ENCODE measurements at regions not wholly inside any gene's neighbourhood (a gene's known extent, or its start where the extent isn't known, plus 50 kb on each side); places are given as distances from the start of the nearest gene placed in this dataset.

- DNase-seq (ENCODE audit: low read depth, low spot score), result no peak
These were observed 214.0 kb upstream of the B3GAT1 start for GRCh38 chr11:134626032-134626431.

- no peak for DNase-seq (ENCODE audit: low read depth, low spot score)
These were observed 213.6 kb upstream of the B3GAT1 start for GRCh38 chr11:134625631-134626030.

DNA sequence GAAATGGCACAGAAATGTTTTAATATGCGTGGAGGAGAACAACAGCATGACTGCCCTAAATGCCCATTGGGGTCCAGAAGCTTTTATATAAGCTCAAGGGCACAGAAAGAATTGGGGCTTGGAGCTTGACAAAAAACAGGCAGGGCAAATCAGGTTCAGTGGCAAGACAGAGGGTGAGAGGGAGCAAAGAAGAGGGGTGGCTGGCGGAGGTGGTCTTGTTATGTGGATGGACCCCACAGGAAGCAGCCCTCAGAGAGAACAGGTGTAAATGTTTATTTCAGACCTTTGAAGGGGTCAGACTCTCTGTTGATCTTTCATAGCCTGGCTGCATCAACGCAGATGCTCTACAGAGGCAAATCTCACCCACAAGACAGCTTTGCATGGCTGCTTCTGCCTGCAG is 213.1 kb upstream of the B3GAT1 start:
- DNase-seq (ENCODE audit: low read depth, low spot score), result no peak

DNA sequence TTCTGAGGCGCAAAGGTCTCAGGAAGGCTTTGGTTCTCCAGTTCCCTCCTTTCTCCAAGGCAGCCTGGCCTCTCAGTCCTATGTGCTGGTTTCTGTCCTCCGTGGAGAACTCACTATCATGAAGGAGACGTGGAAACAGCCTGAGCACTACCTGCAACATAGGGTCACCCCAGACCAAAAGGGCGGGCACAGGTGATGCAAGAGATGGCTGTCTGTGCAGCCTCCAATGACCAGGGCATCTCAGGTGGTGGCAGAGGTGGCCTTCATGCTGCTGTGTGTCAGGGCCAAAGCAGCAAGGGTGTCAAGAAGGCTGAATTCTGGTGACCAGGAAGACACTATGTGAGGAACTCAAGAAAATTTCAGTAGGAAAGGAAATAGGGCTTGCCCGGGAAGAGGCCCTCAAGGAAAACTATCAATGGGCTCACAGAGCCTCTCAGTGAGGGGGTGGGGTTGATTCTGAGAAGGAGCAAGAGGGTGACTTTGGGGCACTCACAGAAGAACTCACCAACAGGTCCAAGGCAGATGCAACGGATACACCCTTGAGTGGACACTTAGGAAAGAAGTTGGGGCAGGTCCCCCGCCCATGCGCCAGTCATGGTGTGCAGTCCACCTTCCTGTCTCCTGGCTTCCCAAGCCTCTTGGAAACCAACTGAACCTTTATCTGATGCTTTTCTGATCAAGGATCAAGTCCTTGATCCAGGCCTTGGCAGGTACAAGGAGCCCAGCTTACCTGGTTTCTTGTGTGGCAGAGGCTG is 212.3 kb upstream of the B3GAT1 start:
- DNase-seq (ENCODE audit: low read depth, low spot score), result no peak

DNA sequence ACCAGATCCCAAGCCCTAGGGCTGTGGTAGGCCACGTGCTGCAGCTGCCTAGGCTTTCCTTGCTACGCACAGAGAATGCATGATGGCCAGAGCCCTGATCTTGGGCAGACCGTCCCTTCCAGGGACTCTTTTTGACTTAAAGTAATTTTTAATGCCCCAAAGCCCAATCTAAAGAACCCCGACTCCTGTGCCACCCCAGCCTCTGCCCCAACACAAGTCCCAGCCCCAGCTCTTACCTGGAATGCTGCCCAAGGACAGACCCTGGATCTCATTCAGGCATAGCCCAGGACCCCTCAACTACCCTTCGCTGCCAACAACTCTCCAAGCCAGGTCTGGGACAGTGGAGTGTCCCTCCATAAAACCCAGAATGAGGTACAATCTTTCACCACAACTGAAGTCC is 211.7 kb upstream of the B3GAT1 start:
- DNase-seq (ENCODE audit: low read depth, low spot score), result no peak

DNA sequence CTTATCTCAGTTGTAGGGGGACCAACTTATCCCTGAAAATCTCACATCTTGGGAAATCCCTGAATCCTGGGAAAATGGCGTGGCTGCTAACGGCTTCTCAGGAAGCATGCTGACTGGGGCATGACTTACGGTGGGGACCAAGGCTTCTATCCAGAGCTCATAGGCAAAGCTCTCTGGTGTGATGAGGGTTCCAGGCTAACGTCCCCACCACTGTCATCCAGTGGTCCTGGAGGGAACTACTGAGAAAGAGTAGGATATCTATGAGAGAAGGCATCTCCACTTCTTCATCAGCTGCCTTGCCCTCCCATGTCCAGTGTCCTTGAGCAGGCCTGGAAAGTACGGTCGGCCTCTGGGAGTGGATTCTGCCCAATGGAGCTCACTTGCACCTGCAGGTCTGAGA is 210.4 kb upstream of the B3GAT1 start:
- no peak for DNase-seq (ENCODE audit: low read depth, low spot score)

DNA sequence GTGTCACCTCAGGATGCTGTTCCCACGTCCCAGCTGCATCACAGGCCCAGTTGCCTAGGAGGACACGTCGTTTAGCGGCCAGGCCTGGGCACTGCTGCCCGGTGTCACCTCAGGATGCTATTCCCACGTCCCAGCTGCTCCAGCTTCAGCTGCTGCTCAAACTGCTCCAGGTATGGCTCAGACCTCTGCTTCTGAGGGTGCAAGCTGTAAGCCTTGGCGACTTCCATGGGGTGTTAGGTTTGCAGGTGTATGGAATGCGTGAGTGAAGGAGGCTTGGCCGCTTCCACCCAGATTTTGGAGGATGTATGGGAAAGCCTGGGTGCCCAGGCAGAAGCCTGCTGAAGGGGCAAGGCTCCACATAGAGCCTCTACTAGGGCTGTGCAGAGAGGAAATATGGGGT is 205.3 kb upstream of the B3GAT1 start:
- DNase-seq (ENCODE audit: low read depth, low spot score), result no peak

DNA sequence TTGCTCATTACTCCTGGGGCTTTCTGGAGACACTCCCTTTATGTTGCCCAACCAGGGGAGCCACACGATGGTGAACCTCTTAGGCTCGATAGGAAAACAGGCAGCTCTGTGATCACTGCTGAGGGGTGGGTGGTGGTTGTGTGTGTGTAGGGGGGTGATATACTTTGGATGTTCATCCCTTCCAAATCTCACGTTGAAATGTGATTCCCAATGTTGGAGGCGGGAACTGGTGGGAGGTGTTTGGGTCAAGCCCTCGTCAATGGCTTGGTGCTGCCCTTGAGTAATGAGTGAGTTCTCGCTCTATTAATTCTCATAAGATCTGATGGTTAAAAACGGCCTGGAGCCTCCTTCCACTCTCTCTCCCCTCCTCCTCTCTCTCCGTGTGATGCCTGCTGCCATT is 204.0 kb upstream of the B3GAT1 start:
- no peak for DNase-seq (ENCODE audit: low read depth, low spot score)

DNA sequence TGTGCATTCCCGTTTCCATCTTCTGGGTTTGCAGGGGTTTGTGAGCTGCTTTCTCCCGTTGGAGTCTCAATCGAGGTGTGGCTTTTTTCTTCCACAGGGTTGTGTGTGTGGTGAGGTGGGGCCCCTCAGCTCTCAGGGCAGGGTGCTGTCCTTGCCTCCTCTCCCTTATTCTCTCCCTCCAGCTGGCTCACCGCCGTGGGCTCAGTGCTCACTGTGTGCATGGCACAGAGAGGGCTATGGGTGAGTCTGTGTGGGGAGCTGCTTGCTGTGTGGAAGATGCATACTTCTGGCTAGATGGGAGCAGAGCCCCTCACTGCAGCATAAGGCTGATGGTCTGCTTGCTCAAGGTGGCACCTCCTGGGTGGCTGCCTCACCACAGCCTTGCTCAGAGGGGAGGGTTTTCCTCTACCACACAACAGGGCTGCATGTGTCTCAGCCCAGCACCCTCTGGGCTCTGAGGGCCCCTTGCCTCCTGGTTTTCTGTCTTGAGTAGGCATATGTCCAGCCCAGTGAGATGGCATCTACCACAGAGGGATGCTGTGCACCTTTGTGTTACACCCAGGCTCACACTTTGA is 203.1 kb upstream of the B3GAT1 start:
- DNase-seq (ENCODE audit: low read depth, low spot score), result no peak

DNA sequence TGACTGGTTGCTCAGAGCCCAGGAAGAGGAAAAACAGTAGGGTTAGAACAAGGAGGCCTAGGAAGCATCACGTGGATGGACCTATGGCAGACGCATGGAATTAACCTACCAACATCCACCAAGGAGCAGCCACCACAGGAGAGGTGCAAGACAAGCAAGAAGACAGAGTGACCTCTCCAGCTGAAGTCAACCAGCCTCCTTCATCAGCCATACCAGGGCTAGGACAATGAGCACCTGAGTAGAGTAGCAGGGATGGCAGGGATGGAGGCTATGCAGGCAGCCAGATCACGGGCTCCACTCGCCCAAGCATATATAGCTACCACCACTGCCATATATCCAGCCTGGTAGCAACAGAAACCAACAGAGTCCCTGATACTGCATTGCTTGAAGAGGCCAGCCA is 202.1 kb upstream of the B3GAT1 start:
- DNase-seq (ENCODE audit: low read depth, low spot score), result no peak

GRCh38 chr11:134613646-134614045 is 201.6 kb upstream of the B3GAT1 start:
- no peak for DNase-seq (ENCODE audit: low read depth, low spot score)

DNA sequence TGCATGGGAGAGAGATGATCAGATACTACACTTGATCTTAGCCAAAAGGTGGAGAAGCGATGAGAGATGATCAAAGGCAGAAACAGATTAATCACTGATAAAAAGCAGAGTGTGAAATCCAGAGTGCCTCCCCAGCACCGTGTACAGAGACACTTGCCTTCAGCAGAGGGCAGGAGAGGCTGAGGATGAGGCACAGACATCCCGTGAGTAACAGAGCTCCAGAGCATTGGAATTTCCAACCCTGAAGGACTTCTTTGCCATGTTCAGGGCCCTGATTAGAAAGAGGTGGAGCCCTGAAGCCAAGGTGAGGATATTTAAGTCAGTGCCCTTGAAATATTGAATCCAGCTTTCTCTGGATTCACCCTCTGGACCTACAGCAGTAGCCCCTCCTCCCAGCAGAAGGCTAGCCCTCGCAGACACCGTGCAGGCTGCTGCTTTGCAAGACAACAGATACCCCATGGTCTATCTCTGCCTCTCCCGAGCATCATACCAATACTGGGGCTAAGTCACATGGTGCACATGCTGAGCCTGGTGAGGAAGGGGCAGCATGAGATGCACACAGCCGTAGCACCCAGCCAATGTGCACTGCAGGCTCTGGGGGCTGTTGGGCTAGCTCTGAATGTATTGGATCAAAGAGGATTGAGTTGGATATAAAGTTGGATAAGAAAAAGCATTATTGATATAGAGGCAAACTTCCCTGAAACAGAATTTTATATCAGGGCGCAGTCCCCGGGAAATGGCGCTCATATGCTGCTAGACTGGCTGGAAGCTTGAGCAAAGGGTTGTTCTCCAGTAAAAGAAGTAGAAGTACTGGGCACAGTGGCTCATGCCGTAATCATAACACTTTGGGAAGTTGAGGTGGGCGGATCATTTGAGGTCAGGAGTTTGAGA is 200.3 kb upstream of the B3GAT1 start:
- DNase-seq (ENCODE audit: low read depth, low spot score), result no peak

DNA sequence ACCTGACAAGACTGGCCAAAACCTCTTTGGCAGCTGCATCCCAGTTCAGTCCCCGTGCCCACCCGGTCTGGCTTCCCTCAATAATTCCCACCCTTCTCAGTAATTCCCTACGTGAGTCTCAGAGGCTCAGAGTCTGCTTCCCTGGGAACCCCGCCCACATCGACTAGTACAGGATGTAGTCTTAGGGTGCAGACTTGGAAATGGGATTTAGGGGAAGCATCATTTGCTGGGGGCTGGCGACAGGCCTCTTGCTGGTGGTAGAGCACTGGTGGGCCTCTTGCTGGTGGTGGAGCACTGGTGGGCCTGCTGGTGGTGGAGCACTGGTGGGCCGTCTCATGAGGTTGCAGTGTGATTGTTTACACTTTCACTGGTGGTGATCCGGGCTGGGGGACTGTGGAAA is 199.5 kb upstream of the B3GAT1 start:
- DNase-seq (ENCODE audit: low read depth, low spot score), result no peak

GRCh38 chr11:134610116-134610910 is 198.3 kb upstream of the B3GAT1 start:
- no peak for DNase-seq (ENCODE audit: low read depth, low spot score)

DNA sequence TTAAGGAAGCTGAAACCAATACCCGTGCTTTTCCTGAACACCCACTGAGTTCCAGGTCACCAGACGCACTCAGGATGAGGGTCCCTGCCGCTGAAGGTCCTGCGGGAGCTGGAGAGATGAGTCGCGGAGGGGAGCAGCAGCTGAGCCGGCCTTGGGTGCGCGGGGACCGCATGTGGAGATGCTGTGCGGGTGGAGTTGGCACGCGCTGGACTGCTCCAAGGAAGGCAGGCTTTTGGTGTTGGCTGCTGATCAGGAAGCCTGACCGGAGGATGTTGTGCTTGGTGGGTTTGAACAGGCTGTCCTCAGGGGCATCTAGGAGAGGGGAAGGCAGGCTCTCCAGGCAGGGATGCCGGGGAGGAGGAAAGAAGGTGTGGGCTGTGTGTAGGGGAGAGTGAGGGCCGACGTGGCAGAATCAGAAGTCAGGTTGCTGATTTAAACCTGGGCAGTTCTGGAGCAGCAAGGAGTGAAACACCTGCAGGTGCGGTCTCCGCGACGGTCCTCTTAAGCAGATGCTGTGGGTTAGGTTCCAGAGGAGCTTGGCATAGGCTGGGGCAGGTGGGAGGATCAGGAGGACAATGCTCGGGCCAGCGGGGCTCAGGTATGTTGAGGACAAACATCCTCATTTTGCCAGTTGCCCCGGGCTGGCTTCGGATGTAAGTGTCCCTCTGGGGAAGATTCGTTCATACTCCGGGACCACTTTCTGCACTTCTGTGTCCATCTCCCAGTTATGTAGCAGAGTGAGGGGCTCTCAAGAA is 197.5 kb upstream of the B3GAT1 start:
- no peak for DNase-seq (ENCODE audit: low read depth, low spot score)

- no peak for DNase-seq (ENCODE audit: low read depth, low spot score)
These were observed 196.1 kb upstream of the B3GAT1 start for GRCh38 chr11:134607963-134608750.

DNA sequence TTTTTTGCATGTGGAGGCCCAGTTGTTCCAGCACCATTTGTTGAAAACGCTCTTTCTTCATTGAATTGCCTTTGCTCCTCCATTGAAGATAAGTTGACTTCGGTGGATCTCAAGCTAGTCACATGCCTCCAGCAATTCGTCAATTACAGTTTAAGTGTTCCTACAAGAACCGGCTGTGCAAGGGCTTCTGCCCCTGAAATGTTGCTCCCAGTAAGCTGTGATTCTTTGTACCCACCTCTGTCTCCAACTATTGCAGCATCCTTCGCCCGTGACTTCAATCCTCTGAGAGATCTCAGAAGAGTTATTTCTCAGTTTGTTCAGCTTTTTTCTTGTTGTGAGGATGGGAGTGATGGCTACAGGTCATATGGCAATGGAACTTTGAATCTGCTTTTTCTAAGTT is 194.2 kb upstream of the B3GAT1 start:
- DNase-seq (ENCODE audit: low read depth, low spot score), result no peak

DNA sequence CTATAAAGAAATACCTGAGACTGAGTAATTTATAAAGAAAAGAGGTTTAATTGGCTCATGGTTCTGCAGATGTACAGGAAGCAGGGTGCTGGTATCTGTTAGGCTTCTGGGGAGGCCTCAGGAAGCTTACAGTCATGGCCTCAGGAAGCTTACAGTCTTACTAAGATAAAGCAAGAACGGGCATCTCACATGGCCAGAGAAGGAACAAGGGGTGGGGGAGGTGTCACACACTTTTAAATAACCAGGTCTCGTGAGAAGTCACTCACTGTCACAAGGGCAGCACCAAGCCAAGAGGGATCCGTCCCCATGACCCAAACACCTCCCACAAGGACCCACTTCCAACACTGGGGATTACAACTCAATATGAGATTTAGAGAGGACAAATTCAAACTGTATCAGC is 192.8 kb upstream of the B3GAT1 start:
- no peak for DNase-seq (ENCODE audit: low read depth, low spot score)

DNA sequence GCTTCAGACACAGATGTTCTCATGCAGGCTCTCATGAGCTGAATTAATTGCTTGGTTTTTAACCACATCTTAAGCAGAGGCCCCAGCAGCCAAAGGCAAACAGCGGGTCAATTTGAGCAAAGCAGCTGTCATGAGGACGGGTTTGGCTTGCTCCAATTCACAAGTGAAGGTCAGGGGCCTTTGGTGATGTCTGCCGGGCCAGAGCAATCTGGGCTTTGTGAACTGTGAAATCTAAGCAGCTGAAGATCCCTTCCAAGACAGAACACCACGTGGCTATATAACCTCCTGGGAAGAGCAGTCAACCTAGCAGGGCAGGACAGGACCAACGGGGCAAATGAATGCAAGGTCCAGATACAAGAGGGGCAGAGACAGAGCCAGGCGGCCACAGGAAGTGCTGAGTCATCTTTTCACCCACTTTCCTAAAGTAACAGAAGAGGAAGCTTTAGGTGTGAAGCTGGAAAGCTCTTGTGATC is 187.3 kb upstream of the B3GAT1 start:
- no peak for DNase-seq (ENCODE audit: low read depth, low spot score)

- no peak for DNase-seq (ENCODE audit: low read depth, low spot score)
These were observed 186.3 kb upstream of the B3GAT1 start for GRCh38 chr11:134598368-134598767.

All from smooth muscle cell of the brain vasculature (primary cell).